Daoy (cell line): ENCODE measurements at regions not wholly inside any gene's neighbourhood (a gene's known extent, or its start where the extent isn't known, plus 50 kb on each side); places are given as distances from the start of the nearest gene placed in this dataset.

ENCODE experiments used
- DNase-seq: peaks from one replicate; pipeline ENCODE4 v3.0.0-alpha.2; 2015; ENCODE audit warnings: low read depth

GRCh38 chr2:119104414-119104813 lies 54.1 kb downstream of the C1QL2 start:
- DNase-seq = no peak

DNA sequence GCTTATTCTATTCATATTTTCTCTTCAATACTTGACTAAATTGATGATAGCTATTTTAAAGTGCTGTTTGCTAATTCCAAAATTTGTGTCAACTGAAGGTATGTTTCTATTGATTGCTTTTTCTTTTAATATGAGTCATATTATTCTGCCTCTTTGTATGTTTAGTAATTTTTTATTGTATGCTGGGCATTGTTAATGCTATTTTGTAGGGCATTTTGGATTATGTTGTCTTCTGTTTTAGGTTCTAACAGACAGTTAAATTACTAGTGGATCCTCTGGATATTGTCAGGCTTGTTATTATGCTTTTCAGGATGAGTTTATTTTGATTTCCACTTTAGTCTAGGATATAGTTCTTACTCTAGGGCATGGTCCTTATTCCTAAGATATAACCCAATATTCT lies 55.6 kb downstream of the C1QL2 start:
- DNase-seq = no peak

GRCh38 chr2:119088416-119088815 lies 70.1 kb downstream of the C1QL2 start:
- no peak for DNase-seq

DNA sequence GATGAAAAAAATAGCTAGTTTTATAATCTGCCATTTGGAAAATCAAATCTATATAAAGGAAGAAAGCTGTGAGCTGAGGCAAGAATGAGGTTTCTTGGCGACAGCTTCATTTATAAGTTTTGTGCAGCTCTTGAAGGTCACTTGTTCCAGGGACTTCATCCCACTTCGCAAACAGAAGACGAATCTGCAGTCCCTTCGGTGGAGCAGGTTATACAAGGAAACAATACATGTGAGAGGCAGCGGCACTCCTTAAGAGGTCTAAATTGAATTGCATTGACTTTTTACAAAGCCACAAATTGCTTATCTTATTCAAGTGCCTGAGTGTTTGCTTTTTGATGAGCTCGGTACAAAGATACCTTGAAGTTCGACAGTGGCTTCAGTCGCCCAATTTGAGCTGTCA lies 72.2 kb downstream of the C1QL2 start:
- DNase-seq = no peak

DNA sequence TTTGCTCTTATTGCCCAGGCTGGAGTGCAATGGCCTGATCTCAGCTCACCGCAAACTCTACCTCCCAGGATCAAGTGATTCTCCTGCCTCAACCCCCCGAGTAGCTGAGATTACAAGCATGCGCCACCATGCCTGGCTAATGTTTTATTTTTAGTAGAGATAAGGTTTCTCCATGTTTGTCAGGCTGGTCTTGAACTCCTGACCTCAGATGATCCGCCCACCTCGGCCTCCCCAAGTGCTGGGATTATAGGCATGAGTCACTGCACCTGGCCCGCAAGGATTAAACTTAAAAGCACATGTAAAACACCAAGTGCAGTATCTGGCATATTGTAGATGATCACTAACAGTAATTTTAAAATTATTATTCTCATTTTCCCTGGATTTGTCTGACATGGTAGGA lies 72.9 kb downstream of the C1QL2 start:
- DNase-seq = peak; percentile 49

DNA sequence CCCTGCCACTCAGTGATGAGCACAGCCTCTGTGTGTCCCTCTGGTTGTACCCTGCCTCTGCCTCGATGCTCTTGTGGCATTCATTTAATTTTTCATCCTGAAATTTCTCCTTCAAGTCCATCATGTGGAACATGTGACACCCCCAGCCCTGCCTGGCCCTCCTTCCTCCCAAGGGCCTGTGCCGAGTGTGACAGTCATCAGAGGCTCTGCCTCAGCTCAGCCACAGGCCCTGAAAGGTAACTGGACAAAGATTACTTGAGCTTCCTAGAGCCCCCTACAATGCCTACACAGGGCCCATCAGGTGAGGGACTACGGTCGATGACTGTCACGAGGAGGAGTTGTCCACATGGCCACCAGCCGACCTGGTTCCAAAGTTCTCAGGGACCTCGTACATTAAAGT lies 75.1 kb downstream of the C1QL2 start:
- DNase-seq = no peak

GRCh38 chr2:119082821-119083400 lies 75.6 kb downstream of the C1QL2 start:
- DNase-seq = no peak

DNA sequence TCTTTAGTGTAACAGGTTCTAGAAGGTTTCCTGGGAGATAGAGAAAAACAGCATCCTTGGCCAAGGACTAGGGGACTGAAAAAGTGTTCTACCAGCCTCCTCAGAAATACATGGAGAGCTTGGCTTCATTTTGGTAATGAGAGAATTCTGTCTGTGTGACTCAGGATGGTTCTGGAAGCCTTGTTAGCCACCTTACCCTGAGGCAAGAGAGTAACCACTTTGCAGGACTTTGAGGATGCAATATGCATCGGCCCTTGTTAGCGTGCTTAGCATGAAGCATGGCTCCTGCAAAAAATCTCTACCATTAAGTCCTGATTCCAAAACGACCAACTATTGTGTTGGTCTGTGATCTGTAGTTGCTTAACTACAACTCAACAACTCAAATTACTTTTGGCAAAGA lies 79.8 kb downstream of the C1QL2 start:
- no peak for DNase-seq

- peak; percentile 48 for DNase-seq
These were observed 81.8 kb downstream of the C1QL2 start for GRCh38 chr2:119076713-119077112.

DNA sequence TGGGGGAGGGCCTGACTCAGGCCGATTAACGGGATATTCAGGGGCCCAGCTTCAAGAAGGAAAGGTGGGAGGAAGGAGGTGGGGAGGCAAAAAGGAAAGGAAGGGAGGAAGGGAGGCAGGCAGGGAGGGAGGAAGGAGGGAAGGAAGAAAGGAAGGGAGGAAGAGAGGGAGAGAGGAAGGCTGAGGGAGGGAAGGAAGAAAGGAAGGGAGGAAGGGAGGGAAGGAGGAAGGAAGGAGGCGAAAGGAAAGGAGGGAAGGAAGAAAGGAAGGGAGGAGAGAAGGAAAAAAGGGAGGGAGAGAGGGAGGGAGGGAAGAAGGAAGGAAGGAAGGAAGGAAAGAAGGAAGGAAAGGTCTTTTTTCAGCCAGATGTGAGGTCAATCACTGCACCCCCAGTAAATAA lies 85.3 kb downstream of the C1QL2 start:
- DNase-seq = no peak

DNA sequence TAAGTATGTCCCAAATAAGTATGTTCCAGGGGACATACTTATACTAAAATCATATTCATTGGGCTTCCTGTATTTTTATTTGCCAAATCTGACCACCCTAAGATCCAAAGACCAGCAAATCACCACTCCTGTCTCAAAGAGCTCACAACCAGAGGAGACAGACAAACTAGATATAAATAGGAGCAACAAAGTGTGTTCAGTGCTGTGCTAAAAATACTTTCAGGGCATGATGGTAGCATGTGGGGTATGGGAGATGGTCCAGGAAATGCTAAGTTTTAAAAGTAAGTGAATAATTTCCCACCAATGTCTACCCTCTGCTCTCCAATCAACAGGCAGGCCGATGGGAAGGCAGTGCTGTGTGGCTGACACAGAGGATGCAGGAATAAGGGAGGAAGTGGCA lies 87.1 kb downstream of the C1QL2 start:
- no peak for DNase-seq

- no peak for DNase-seq
These were observed 88.8 kb downstream of the C1QL2 start for GRCh38 chr2:119069781-119070180.

GRCh38 chr2:119068154-119068725 lies 90.3 kb downstream of the C1QL2 start:
- no peak for DNase-seq

DNA sequence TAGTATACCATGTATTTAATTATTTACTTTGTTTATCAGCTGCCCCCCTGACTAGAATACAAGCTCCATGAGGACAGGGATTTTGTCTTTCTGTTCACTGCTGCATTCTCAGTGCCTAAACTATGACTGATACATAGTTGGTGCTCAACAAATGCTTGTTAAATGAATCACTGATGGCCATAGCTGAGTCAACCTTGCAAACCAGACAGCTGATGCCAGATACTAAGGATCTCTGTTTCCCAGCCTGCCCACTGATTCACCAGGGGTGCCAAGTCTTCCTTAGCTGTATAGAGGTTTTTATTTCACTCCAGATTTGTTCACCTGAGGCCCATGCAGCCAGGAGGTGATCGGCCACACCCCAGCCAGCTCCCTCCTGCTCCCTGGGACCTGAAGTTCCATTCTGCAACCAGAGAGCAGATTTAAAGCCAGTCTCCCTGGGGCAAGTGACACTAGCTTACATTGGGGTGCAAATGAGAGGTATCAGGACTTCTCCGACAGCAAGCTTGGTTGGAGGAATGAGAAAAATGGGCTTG lies 92.2 kb downstream of the C1QL2 start:
- DNase-seq = peak; percentile 18

GRCh38 chr2:119065146-119065545 lies 93.4 kb downstream of the C1QL2 start:
- no peak for DNase-seq

- no peak for DNase-seq
These were observed 94.0 kb downstream of the C1QL2 start for GRCh38 chr2:119064567-119064966.

DNA sequence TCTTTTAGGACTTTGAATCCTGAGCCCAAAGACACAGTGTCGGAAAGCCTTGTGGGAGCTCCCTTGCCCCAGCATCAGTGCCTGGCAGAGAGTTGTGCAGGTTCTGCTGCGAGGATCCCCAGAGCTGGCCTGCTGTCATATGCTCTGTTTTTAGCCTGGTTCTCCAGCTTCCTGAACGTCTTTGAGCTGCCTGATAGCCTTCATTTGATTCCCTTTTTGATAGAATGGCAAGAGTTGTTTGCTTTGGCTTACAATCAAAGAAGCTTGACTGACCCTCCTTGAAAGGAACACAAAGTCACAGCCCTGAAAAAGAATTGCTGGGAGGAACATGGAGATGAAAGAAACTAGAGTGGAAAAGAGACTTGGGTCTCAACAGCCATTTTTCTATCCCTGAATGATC lies 95.4 kb downstream of the C1QL2 start:
- no peak for DNase-seq

DNA sequence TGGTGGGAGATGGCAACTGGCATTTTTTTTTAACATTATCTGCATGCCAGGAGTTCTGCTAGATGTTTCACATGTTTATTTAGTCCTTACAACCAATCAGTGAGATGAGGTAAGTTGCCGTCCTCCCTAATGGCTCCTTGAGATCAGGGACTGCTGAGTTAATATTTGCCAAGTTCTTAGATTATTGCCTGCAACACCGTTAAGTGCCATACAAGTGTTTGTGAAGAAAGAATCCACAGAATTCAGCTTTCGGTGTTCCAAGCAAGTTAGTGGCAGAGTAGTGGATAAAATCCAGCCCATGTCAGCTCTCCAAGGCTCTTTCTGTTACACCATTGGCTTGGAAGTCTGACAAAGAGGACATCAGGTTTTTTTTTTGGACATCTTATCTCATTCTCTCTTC lies 95.9 kb downstream of the C1QL2 start:
- no peak for DNase-seq

- no peak for DNase-seq
These were observed 96.4 kb downstream of the C1QL2 start for GRCh38 chr2:119062179-119062578.

GRCh38 chr2:119059940-119060339 lies 98.6 kb downstream of the C1QL2 start:
- DNase-seq = no peak

- DNase-seq = no peak
These were observed 99.3 kb downstream of the C1QL2 start for GRCh38 chr2:119059287-119059686.

- no peak for DNase-seq
These were observed 104.7 kb downstream of the C1QL2 start for GRCh38 chr2:119053700-119054436.

GRCh38 chr2:119051263-119051662 lies 107.3 kb downstream of the C1QL2 start:
- no peak for DNase-seq
